ENCODE measurements at regions not wholly inside any gene's neighbourhood (a gene's known extent, or its start where the extent isn't known, plus 50 kb on each side); places are given as distances from the start of the nearest gene placed in this dataset.

GRCh38 chr1:149849111-149849946, 50.0 kb upstream of the BOLA1 start:
- Histone ChIP-seq H3K9me3 (ENCODE audit: control insufficient read depth in 4 of 4, low read length in 3 of 4) (no peaks in the 10 kb centered on the region), H3K27ac (ENCODE audit: low read depth in 1 of 2, low read length in 2 of 2) (peak overlapping the region; percentile 73 to 89), H3K4me1 (ENCODE audit: control insufficient read depth in 4 of 4, insufficient read depth in 4 of 4, low read length in 3 of 4) (peaks cover 0 to 40% (median 29%) of the 10 kb centered on the region in 4 donors), H3K27me3 (ENCODE audit: control insufficient read depth in 4 of 4, insufficient read depth in 4 of 4, low read length in 3 of 4) (no peaks in the 10 kb centered on the region), H3K4me3 (ENCODE audit: low read depth in 1 of 3, low read length in 3 of 3) (peak overlapping the region; percentile 66 to 83 (median 82)), H3K9ac (ENCODE audit: low read depth in 1 of 2, low read length in 2 of 2) (peak overlapping the region; percentile 27 to 97), H3K36me3 (ENCODE audit: control insufficient read depth in 4 of 4, insufficient read depth in 3 of 4, low read depth in 1 of 4, low read length in 3 of 4) (peaks cover 0 to 10% (median 0%) of the 10 kb centered on the region in 4 donors)
- DNase-seq (ENCODE audit: low spot score) = no peak
- no peak for TF ChIP-seq GABPA (IDR thresholded peaks at IDR 0.05 in 1 of 2, conservative IDR thresholded peaks at IDR 0.05 in 1 of 2)
- TF ChIP-seq ATF3 (IDR thresholded peaks at IDR 0.05) = no peak
- no peak for TF ChIP-seq JUND (IDR thresholded peaks at IDR 0.05)
- no peak for TF ChIP-seq HNF4A (conservative IDR thresholded peaks at IDR 0.05)
- TF ChIP-seq MAX (IDR thresholded peaks at IDR 0.05) = no peak
- TF ChIP-seq REST (IDR thresholded peaks at IDR 0.05) = no peak
- TF ChIP-seq FOXA2 (IDR thresholded peaks at IDR 0.05) = no peak
- no peak for TF ChIP-seq EGR1 (IDR thresholded peaks at IDR 0.05; ENCODE audit: low read depth in 2 of 2)
- no peak for TF ChIP-seq HNF4G (IDR thresholded peaks at IDR 0.05)
- TF ChIP-seq ZBTB33 (IDR thresholded peaks at IDR 0.05) = no peak
- TF ChIP-seq NR2F2 (IDR thresholded peaks at IDR 0.05) = no peak
- TF ChIP-seq YY1 (IDR thresholded peaks at IDR 0.05) = no peak
- TF ChIP-seq CTCF (IDR thresholded peaks at IDR 0.05; ENCODE audit: low read depth, low read length, missing input control) = no peak
- TF ChIP-seq TAF1 (conservative IDR thresholded peaks at IDR 0.05) = no peak
- TF ChIP-seq SP1 (IDR thresholded peaks at IDR 0.05) = no peak
- 41% methylated on average over 10 of the region's 10 CpGs for whole genome bisulfite sequencing

Data from liver (tissue), 8 donors.